ENCODE measurements at regions not wholly inside any gene's neighbourhood (a gene's known extent, or its start where the extent isn't known, plus 50 kb on each side); places are given as distances from the start of the nearest gene placed in this dataset.

DNA sequence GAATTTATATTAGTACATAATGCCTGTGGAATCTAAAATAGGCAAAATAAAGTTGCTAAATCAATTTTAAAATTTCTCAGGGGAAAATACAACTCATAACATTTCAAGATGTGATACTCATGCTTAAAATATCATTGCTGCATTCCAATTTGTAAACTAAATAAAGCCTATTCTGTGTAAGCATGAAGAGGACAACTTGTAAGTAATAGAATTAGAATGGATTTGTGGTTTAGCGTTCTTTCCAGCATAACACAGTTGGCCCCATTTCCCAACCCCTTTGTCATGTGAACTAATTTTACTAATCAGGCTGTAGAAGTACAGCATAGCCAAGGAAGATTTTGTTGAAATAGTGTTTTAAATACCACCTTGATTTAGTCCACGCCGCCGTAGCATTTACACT is 437.2 kb downstream of the SI start:
- Histone ChIP-seq H2AFZ (ENCODE audit: low read length) (no peak overlapping the region), H3K4me3 (ENCODE audit: low read depth, low read length, poor library complexity, severe bottlenecking) (no peak overlapping the region), H4K20me1 (ENCODE audit: insufficient read depth, low read length) (no peaks in the 10 kb centered on the region), H3K4me2 (ENCODE audit: low read length) (no peak overlapping the region), H3K36me3 (ENCODE audit: insufficient read depth, low read length) (no peaks in the 10 kb centered on the region), H3K4me1 (ENCODE audit: insufficient read depth, low read length, severe bottlenecking) (no peaks in the 10 kb centered on the region), H3K79me2 (ENCODE audit: insufficient read depth, low read length) (no peaks in the 10 kb centered on the region), H3K9me3 (ENCODE audit: low read length) (no peaks in the 10 kb centered on the region), H3F3A (ENCODE audit: insufficient read depth, low read length) (no peaks in the 10 kb centered on the region), H3K9me2 (ENCODE audit: low read depth, low read length) (no peaks in the 10 kb centered on the region; the same call in 1 of the 2 replicates), H3K27ac (ENCODE audit: low read depth, low read length, poor library complexity, severe bottlenecking) (no peak overlapping the region), H3K27me3 (ENCODE audit: insufficient read depth, low read length) (no peaks in the 10 kb centered on the region), H3K9ac (ENCODE audit: low read length) (no peak overlapping the region)
- TF ChIP-seq, protein P1, sequence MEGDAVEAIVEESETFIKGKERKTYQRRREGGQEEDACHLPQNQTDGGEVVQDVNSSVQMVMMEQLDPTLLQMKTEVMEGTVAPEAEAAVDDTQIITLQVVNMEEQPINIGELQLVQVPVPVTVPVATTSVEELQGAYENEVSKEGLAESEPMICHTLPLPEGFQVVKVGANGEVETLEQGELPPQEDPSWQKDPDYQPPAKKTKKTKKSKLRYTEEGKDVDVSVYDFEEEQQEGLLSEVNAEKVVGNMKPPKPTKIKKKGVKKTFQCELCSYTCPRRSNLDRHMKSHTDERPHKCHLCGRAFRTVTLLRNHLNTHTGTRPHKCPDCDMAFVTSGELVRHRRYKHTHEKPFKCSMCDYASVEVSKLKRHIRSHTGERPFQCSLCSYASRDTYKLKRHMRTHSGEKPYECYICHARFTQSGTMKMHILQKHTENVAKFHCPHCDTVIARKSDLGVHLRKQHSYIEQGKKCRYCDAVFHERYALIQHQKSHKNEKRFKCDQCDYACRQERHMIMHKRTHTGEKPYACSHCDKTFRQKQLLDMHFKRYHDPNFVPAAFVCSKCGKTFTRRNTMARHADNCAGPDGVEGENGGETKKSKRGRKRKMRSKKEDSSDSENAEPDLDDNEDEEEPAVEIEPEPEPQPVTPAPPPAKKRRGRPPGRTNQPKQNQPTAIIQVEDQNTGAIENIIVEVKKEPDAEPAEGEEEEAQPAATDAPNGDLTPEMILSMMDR (IDR thresholded peaks at IDR 0.05; ENCODE audit: low read length) = no peak
- no peak for TF ChIP-seq EZH2 (IDR thresholded peaks at IDR 0.05; ENCODE audit: borderline replicate concordance, low read length)

DNA sequence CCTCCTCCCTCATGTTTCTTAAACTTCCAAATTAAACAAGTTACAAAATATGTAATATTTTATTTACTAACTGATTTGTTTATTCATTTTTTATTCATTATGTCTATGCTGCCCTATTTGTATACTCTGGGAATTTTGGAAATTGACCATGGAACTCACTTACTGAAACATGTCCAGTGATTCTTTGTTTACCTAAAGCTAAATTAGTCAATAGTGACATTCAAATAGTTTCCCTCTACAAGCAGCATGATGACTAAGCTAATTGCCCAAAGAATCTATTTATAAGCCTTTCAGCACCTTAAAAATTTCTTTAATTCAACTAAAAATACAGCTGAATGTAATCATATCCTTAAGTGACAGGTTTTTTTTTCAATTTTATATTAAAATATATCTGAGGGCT is 437.7 kb downstream of the SI start:
- Histone ChIP-seq H3F3A (ENCODE audit: insufficient read depth, low read length) (no peaks in the 10 kb centered on the region), H3K27ac (ENCODE audit: low read depth, low read length, poor library complexity, severe bottlenecking) (no peak overlapping the region), H3K4me2 (ENCODE audit: low read length) (no peak overlapping the region), H3K9me2 (ENCODE audit: low read depth, low read length) (no peaks in the 10 kb centered on the region; the same call in none of the 2 replicates), H3K9me3 (ENCODE audit: low read length) (no peaks in the 10 kb centered on the region), H3K27me3 (ENCODE audit: insufficient read depth, low read length) (no peaks in the 10 kb centered on the region), H2AFZ (ENCODE audit: low read length) (no peak overlapping the region), H4K20me1 (ENCODE audit: insufficient read depth, low read length) (no peaks in the 10 kb centered on the region), H3K4me1 (ENCODE audit: insufficient read depth, low read length, severe bottlenecking) (no peaks in the 10 kb centered on the region), H3K36me3 (ENCODE audit: insufficient read depth, low read length) (no peaks in the 10 kb centered on the region), H3K9ac (ENCODE audit: low read length) (no peak overlapping the region), H3K79me2 (ENCODE audit: insufficient read depth, low read length) (no peaks in the 10 kb centered on the region), H3K4me3 (ENCODE audit: low read depth, low read length, poor library complexity, severe bottlenecking) (no peak overlapping the region)
- TF ChIP-seq EZH2 (IDR thresholded peaks at IDR 0.05; ENCODE audit: borderline replicate concordance, low read length) = no peak
- TF ChIP-seq, protein P1 (IDR thresholded peaks at IDR 0.05; ENCODE audit: low read length) = no peak

DNA sequence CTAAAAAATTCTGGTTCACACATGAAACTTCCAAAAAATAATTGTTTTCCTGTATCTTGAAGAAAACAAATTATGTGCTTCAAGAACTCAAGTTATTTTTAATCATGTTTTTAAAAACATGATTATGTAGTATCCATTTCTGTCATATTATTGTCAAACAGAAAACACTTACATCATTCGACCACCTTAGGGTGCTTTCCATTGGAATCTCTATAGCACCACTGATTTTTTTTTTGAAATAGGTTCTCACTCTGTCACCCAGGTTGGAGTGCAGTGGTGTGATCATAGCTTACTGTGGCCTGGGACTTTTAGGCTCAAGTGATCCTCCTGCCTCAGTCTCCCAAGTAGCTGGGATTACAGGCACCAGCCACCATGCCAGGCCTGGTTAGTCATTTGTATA is 457.3 kb downstream of the SI start:
- no peak overlapping the region for H3K9ac ChIP-seq (ENCODE audit: low read length)
- no peaks in the 10 kb centered on the region for H3K9me2 ChIP-seq (ENCODE audit: low read depth, low read length)
- H3K27ac ChIP-seq (ENCODE audit: low read depth, low read length, poor library complexity, severe bottlenecking) = no peak overlapping the region
- H2AFZ ChIP-seq (ENCODE audit: low read length) = no peak overlapping the region
- no peaks in the 10 kb centered on the region for H3K4me1 ChIP-seq (ENCODE audit: insufficient read depth, low read length, severe bottlenecking)
- no peaks in the 10 kb centered on the region for H4K20me1 ChIP-seq (ENCODE audit: insufficient read depth, low read length)
- H3K27me3 ChIP-seq (ENCODE audit: insufficient read depth, low read length) = no peaks in the 10 kb centered on the region
- TF ChIP-seq, protein P1 (IDR thresholded peaks at IDR 0.05; ENCODE audit: low read length) = no peak
- TF ChIP-seq EZH2 (IDR thresholded peaks at IDR 0.05; ENCODE audit: borderline replicate concordance, low read length) = no peak
- H3K9me3 ChIP-seq (ENCODE audit: low read length) = no peaks in the 10 kb centered on the region
- H3K4me3 ChIP-seq (ENCODE audit: low read depth, low read length, poor library complexity, severe bottlenecking) = no peak overlapping the region
- no peaks in the 10 kb centered on the region for H3K36me3 ChIP-seq (ENCODE audit: insufficient read depth, low read length)
- H3F3A ChIP-seq (ENCODE audit: insufficient read depth, low read length) = no peaks in the 10 kb centered on the region
- H3K79me2 ChIP-seq (ENCODE audit: insufficient read depth, low read length) = no peaks in the 10 kb centered on the region
- no peak overlapping the region for H3K4me2 ChIP-seq (ENCODE audit: low read length)
